Activated naive CD8-positive, alpha-beta T cell (primary cell): ENCODE measurements at regions not wholly inside any gene's neighbourhood (a gene's known extent, or its start where the extent isn't known, plus 50 kb on each side); places are given as distances from the start of the nearest gene placed in this dataset.
"Not testable (repeated sequence)": the region's sequence is repeated elsewhere in the genome, so short reads cannot be mapped to it uniquely, and the experiment has no call there.

Source experiments
- H3K27ac Mint-ChIP-seq: one replicate; pipeline ENCODE4 v1.8.0; 2021; ENCODE audit warnings: mixed read lengths
- H3K27me3 Mint-ChIP-seq: one replicate; pipeline ENCODE4 v1.8.0; 2021; ENCODE audit warnings: mixed read lengths
- H3K36me3 Mint-ChIP-seq: one replicate; pipeline ENCODE4 v1.8.0; 2021; ENCODE audit warnings: mixed read lengths
- H3K4me1 Mint-ChIP-seq: one replicate; pipeline ENCODE4 v1.8.0; 2021; ENCODE audit warnings: low read depth, mixed read lengths
- H3K4me3 Mint-ChIP-seq: one replicate; pipeline ENCODE4 v1.8.0; 2021; ENCODE audit warnings: mild to moderate bottlenecking, mixed read lengths
- H3K9me3 Mint-ChIP-seq: one replicate; pipeline ENCODE4 v1.8.0; 2021; ENCODE audit warnings: low read depth, mixed read lengths

DNA sequence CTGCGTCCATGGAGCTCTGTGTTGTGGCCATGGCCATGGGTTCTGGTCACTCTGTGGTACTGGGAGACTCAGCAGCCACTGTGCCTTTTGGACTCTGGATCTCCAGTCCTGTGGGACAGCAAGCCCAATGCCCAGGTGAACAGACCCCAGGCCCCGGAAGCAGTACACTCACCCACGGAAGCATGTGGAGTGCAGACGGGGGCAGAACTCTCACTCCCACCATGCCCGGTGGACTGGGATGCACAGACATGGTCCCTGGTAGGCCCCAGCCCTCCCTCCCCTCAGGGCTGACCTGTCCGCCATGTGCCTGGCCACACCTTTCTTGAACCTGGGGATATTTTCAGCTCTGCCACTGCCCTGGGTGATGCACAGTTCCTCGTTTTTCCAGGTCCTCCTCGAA is 163.3 kb downstream of the URI1 start:
- Mint-ChIP-seq H3K9me3 (no peaks in the 10 kb centered on the region), H3K36me3 (no peaks in the 10 kb centered on the region), H3K4me3 (no peak overlapping the region)

DNA sequence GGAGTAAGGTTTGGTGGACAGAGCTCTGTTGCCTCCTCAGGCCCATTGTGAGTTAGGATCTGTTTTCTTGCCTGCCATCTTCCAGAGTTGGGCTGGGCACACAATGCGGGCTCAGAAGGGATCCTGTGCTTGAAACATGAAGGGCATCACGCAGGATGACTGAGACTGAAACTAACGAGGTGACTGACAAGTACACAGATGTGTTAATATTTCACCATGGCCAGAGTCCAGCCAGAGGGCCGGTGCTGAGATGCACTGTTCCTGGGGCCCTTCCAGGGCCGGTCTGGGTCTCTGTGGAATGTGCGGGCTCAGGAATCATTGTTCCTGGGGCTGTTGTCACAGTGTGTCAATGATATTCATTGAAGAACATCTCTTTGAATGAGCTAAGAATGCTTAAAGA is 163.7 kb downstream of the URI1 start:
- Mint-ChIP-seq H3K27ac (no peak overlapping the region), H3K27me3 (peaks cover 1% of the 10 kb centered on the region), H3K4me1 (no peaks in the 10 kb centered on the region), H3K4me3 (no peak overlapping the region), H3K9me3 (no peaks in the 10 kb centered on the region), H3K36me3 (no peaks in the 10 kb centered on the region)

More for the DNA sequence above, 163.3 kb downstream of the URI1 start:
- Mint-ChIP-seq H3K4me1 (no peaks in the 10 kb centered on the region), H3K27ac (no peak overlapping the region), H3K27me3 (peaks cover 1% of the 10 kb centered on the region)

DNA sequence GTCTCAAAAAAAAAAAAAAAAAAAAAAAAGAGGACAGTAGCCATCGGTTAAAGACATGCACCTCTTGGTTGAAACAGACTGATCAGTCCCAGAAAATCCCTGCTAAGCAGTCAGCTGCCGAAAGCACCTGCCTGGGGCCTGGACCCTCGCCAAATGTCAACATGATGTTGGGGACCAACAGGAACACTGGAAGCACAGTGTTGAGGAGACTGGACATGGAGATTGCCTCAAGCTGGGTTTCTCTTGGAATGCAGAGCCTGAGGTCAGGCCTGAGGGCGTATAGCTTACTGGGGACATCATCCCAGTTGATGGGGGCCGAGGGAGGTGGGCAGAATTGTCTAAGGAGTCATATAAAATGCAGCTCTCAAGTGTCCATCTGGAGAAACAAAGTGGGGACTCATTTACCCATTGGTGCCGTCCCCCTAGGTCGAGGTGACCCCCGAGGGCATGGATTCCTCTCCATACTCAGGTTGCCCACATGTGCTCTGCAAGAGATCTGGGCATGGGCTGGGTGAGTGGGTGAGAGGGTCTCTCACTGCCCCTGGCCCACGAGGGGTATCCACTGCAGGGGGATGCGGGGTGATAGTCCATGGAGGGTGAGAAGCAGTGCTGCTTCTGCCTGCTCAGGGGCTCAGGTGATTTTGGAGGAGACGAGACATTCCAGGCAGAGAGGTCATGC is 164.5 kb downstream of the URI1 start:
- Mint-ChIP-seq H3K27me3 (peaks cover 1% of the 10 kb centered on the region), H3K27ac (no peak overlapping the region), H3K36me3 (no peaks in the 10 kb centered on the region), H3K4me3 (no peak overlapping the region), H3K9me3 (no peaks in the 10 kb centered on the region), H3K4me1 (no peaks in the 10 kb centered on the region)

DNA sequence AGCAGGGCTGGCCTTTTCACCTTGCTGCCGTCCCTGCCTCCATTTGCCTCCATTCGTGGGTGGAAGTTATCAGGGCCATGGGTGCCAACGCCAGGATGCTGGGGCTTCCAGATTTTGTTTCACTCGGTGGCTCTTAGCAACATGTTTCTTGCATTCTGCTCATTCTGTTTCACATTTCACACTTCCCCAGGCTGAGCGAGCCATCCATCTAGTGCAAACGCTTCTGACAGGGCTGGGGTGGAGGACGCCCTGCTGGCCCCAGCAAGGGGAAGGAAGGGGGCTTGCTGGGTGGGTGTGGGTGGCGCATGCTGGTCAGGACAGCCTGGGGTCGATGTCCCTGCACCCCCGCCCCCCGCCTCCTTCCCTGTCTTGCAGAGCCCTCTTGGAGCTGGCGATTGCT is 165.2 kb downstream of the URI1 start:
- no peak overlapping the region for H3K27ac Mint-ChIP-seq
- H3K4me3 Mint-ChIP-seq: no peak overlapping the region
- H3K27me3 Mint-ChIP-seq: peaks cover 1% of the 10 kb centered on the region
- no peaks in the 10 kb centered on the region for H3K9me3 Mint-ChIP-seq
- H3K36me3 Mint-ChIP-seq: no peaks in the 10 kb centered on the region
- H3K4me1 Mint-ChIP-seq: no peaks in the 10 kb centered on the region

DNA sequence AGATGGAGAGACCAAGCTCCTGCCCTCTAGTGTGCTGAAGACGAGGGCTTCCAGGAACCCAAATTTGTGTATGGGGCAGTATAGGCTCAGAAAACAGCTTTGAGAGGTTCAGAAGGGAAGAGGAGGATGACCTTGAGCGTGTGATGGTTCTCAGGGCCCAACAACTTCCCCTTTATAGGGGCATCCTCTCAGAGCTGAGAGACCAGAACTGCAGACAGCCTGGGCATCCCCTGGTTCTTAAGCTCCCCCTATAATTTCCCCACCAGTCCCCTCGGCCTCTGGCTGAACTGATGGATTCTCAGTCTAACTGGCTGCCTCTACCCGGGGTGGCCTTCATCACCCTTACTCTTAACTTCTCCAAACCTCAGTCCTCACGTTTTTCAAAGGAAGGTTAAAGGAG is 167.5 kb downstream of the URI1 start:
- Mint-ChIP-seq H3K36me3 (no peaks in the 10 kb centered on the region), H3K4me3 (no peak overlapping the region), H3K27me3 (peaks cover 1% of the 10 kb centered on the region), H3K4me1 (no peaks in the 10 kb centered on the region), H3K27ac (no peak overlapping the region), H3K9me3 (no peaks in the 10 kb centered on the region)

DNA sequence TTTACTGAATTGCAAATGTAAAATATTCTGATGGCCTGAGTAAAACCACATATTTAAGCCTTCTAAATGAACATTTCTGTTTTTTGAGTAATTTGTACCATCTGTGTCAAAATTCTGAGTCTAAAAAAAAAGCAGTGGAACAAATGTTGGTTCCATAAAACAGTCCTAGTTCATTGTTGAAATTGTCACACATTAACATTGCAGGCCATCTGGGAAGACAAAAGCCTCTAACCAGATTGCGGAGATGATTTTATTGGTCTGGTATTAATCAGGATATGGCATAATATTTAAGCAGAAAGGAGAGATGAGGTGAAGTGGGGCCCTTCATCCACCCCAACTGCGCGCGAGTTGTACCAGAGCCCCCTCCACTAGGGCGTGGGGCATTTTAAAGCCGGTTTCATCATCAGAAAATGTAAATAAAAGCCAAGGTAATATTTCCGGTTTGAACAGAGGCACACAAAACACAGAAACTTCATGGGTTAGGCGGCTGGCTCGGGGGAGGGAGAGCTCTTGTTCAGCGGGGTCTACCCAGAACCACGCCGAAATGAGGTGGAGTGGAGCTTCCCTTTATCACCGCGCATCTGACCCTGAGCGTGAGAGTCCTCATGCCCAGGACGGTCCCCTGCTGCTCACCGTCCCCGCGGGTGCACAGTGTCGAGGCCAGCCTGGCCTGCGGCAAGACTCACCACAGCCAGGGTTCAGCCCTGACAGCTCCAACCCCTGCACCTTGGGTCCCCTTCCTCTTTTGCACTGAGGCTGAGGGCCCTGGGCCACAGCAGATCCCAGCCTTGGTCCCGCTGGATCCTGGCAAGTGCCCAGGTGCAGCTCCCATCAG is 169.2 kb downstream of the URI1 start:
- no peaks in the 10 kb centered on the region for H3K9me3 Mint-ChIP-seq
- H3K27me3 Mint-ChIP-seq: peaks cover 1% of the 10 kb centered on the region
- no peaks in the 10 kb centered on the region for H3K36me3 Mint-ChIP-seq
- no peaks in the 10 kb centered on the region for H3K4me1 Mint-ChIP-seq
- H3K27ac Mint-ChIP-seq: no peak overlapping the region
- no peak overlapping the region for H3K4me3 Mint-ChIP-seq

DNA sequence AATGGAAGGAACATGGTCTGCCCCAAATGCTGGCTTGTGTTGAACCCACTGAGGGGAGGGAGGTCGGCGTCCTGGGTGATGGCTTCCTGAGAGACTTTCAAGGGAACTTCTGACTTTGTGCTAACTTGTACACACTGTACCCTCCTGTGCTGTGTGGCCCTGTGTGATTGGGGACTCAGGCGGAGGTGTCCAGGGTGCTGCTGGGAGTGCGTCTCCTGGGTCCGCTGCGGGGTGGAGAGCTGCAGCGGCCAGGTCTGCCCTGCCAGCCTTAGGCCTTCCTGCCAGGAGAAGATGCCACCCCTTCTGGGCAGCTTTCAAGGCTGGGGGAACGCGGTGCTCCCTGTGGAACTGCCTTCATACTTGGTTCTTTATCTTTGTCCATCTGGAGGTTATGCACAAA is 170.1 kb downstream of the URI1 start:
- H3K4me1 Mint-ChIP-seq: no peaks in the 10 kb centered on the region
- no peak overlapping the region for H3K27ac Mint-ChIP-seq
- H3K9me3 Mint-ChIP-seq: no peaks in the 10 kb centered on the region
- no peak overlapping the region for H3K4me3 Mint-ChIP-seq
- no peaks in the 10 kb centered on the region for H3K36me3 Mint-ChIP-seq
- peaks cover 1% of the 10 kb centered on the region for H3K27me3 Mint-ChIP-seq

DNA sequence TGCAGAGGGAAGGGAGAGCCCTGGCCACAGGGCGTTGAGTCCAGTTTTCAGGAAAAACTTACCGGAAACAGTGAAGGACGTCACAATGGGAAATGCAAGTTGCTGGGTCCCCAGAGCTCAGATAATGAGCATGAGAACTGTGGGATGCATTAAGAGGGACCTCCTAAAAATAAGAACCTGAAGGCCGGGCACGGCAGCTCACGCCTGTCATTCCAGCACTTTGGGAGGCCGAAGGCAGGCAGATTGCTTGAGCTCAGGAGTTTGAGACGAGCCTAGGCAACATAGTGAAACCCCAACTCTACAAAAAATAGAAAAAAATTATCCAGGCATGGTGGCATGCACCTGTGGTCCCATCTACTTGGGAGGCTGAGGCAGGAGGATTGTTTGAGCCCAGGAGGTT is 170.6 kb downstream of the URI1 start:
- no peaks in the 10 kb centered on the region for H3K36me3 Mint-ChIP-seq
- no peak overlapping the region for H3K27ac Mint-ChIP-seq
- no peak overlapping the region for H3K4me3 Mint-ChIP-seq
- peaks cover under 1% of the 10 kb centered on the region for H3K27me3 Mint-ChIP-seq
- no peaks in the 10 kb centered on the region for H3K9me3 Mint-ChIP-seq
- H3K4me1 Mint-ChIP-seq: no peaks in the 10 kb centered on the region

DNA sequence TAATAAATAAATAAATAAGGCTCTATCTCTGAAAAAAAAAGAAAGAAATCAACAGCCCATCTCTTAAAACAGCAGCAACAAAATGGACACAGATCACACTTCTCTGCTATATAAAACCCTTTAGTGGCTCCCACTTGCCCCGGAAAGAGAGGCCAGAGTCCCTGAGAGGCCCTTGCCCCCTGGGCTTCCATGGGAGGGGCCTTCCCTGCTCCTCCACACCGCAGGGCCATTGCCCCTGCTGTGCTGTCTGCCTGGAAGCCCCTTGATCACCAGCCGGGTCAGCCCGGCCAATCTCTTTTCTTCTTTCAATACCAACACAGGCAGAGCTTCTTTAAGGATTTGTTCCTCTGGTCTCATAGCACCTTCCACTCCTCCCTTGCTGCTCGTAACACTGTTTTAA is 171.1 kb downstream of the URI1 start:
- Mint-ChIP-seq H3K36me3 (no peaks in the 10 kb centered on the region), H3K27me3 (no peaks in the 10 kb centered on the region), H3K27ac (no peak overlapping the region), H3K4me1 (no peaks in the 10 kb centered on the region), H3K4me3 (no peak overlapping the region), H3K9me3 (no peaks in the 10 kb centered on the region)

DNA sequence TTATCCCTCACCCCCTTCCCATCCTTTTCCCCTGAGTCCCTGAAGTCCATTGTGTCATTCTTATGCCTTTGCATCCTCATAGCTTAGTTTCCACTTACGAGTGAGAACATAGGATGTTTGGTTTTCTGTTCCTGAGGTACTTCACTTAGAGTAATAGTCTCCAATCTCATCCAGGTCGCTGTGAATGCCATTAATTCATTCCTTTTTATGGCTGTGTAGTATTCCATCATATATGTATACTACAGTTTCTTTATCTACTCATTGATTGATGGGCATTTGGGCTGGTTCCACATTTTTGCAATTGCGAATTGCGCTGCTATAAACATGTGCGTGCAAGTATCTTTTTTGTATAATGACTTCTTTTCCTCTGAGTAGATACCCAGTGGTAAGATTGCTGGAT is 172.1 kb downstream of the URI1 start:
- not testable (repeated sequence) for H3K4me1 Mint-ChIP-seq, H3K27ac Mint-ChIP-seq, H3K36me3 Mint-ChIP-seq, H3K4me3 Mint-ChIP-seq, H3K27me3 Mint-ChIP-seq, H3K9me3 Mint-ChIP-seq

DNA sequence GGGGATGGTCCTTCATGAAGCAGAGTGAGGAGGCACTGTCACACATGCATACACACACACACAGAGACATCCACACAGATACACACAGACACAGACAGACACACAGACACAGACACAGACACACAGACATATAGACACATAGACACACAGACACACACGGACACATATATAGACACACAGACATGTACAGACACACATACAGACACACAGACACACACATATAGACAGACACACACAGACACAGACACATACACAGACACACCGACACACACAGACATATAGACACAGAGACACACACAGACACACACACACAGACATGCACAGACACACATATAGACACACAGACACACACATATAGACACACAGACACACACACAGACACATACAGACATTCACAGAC is 173.9 kb downstream of the URI1 start:
- Mint-ChIP-seq H3K27ac (no peak overlapping the region), H3K27me3 (peaks cover 1% of the 10 kb centered on the region), H3K9me3 (no peaks in the 10 kb centered on the region), H3K36me3 (no peaks in the 10 kb centered on the region), H3K4me3 (no peak overlapping the region), H3K4me1 (no peaks in the 10 kb centered on the region)

DNA sequence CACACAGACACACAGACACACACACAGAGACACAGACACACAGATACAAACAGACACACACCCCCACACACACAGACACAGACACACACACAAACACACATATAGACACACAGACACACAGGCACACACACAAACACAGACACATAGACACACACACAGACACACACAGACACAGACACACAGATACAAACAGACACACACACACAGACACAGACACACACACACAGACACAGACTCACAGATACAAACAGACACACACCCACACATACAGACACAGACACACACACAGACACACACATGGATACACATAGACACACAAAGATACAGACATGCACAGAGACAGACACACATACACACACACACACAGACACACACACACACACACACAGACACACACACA is 174.5 kb downstream of the URI1 start:
- Mint-ChIP-seq H3K9me3 (no peaks in the 10 kb centered on the region), H3K27me3 (peaks cover 3% of the 10 kb centered on the region), H3K27ac (no peak overlapping the region), H3K36me3 (no peaks in the 10 kb centered on the region), H3K4me1 (no peaks in the 10 kb centered on the region), H3K4me3 (no peak overlapping the region)

DNA sequence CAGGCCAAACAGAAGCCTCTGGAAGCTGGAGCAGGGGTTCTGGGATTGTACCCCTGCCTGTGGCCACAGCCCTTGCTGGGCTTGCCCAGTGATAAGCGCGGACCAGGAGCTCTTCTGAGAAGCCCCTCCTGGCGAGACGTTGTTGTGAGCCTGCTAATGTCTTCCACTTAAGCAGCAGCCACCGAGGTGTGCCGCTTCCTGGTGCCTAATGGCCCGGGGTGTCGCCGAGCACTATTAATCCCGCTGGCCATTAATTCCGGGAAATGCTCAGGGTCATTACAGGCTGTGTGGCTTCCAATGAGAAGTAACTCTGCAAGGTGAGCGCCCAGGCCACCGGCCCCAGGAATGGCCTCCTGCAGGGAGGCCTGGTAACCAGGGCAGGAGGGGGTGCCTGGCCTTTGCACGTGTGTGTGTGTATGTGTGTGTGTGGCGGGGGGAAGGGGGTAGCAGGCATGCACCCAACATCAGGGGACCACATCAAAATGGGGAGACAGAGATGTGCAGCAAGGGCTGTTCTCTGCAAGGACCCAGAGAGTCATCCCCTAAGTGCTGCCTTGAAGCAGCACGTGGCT is 175.0 kb downstream of the URI1 start:
- Mint-ChIP-seq H3K36me3 (no peaks in the 10 kb centered on the region), H3K9me3 (no peaks in the 10 kb centered on the region), H3K27ac (no peak overlapping the region), H3K27me3 (peaks cover 3% of the 10 kb centered on the region), H3K4me3 (no peak overlapping the region), H3K4me1 (no peaks in the 10 kb centered on the region)

DNA sequence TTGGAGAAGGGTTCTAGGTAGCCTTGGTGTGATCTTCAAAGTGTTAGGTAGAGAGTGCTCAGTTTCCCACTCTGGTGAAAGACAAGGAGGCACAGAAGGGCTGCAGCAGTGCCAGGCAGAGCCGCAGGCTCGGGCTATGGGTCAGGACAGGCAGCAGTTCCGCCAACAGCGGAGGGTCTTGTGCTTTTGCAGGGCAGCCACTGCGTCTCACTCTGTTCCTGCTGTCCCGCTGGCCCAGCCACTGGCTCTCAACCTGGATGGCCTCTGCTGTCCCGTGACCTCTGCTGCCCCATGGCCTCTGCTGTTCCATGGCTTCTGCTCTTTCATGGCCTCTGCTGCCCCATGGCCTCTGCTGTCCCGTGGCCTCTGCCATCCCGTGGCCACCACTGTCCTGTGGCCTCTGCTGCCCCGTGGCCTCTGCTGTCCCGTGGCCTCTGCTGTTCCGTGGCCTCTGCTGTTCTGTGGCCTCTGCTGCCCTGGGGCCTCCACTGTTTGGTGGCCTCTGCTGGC is 175.7 kb downstream of the URI1 start:
- no peak overlapping the region for H3K4me3 Mint-ChIP-seq
- no peaks in the 10 kb centered on the region for H3K9me3 Mint-ChIP-seq
- H3K4me1 Mint-ChIP-seq: no peaks in the 10 kb centered on the region
- H3K36me3 Mint-ChIP-seq: no peaks in the 10 kb centered on the region
- no peak overlapping the region for H3K27ac Mint-ChIP-seq
- peaks cover 3% of the 10 kb centered on the region for H3K27me3 Mint-ChIP-seq

DNA sequence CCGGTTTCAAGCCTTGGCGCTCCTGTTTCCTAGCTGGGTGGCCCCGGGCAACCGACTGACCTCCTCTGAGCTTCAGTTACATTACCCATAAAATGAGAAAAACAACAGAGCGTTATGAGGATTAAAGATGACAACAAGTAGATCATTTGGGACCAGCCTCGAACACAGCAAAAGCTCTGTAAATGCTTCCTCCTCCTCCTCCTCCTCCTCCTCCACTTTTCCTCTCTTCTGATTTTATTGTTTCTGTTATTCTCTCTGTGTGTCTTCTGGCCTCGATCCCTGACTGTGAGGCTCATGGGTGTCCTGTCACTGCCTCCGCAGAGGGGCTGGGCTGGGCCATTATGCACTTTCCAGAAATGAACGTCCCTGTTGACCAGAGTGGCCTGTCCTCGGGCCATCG is 176.2 kb downstream of the URI1 start:
- no peak overlapping the region for H3K27ac Mint-ChIP-seq
- H3K27me3 Mint-ChIP-seq: peaks cover 3% of the 10 kb centered on the region
- no peaks in the 10 kb centered on the region for H3K36me3 Mint-ChIP-seq
- no peak overlapping the region for H3K4me3 Mint-ChIP-seq
- H3K9me3 Mint-ChIP-seq: no peaks in the 10 kb centered on the region
- no peaks in the 10 kb centered on the region for H3K4me1 Mint-ChIP-seq
